Naive thymus-derived CD4-positive, alpha-beta T cell (primary cell): ENCODE measurements at regions not wholly inside any gene's neighbourhood (a gene's known extent, or its start where the extent isn't known, plus 50 kb on each side); places are given as distances from the start of the nearest gene placed in this dataset.

ENCODE experiments used
- ATAC-seq: fragments of 150-1000 bp; cut with Tn5 transposase; 2 replicates; pipeline ENCODE4 v1.10.0; 2021; ENCODE audit warnings: mild to moderate bottlenecking, moderate library complexity
- CTCF ChIA-PET: fragments of 350-600 bp; sonication (Branson Sonifier 250); formaldehyde crosslinking; loops from one replicate; lab custom pipeline; 2021; ENCODE audit warnings: antibody characterized with exemption; lab: Charles Lee
- POLR2A ChIA-PET: fragments of 350-600 bp; sonication (Branson Sonifier 250); formaldehyde crosslinking; loops from one replicate; lab custom pipeline; 2021; ENCODE audit warnings: antibody characterized with exemption, inconsistent platforms; lab: Charles Lee
- DNase-seq, 9 donors: peaks; one replicate each; pipeline versions ENCODE4 v3.0.0 to v3.0.0-alpha.2; 2020 to 2022; ENCODE audit warnings: mixed read lengths in 1 of 9
- H3K27ac ChIP-seq: one replicate; pipeline ENCODE4 v1.7.0; 2013; ENCODE audit warnings: mild to moderate bottlenecking, low read depth, low read length, moderate library complexity
- H3K27me3 ChIP-seq, 2 donors: one replicate each; pipeline ENCODE4 v1.7.0; 2013; ENCODE audit warnings: low read length in 2 of 2, mild to moderate bottlenecking in 2 of 2, moderate library complexity in 2 of 2; ENCODE audit not compliant: control insufficient read depth in 2 of 2, insufficient read depth in 2 of 2
- H3K36me3 ChIP-seq, 3 experiments: 1 replicate in 2 of 3; 2 replicates in 1 of 3; pipeline ENCODE4 v1.7.0; 2013; ENCODE audit warnings: low read length in 3 of 3, mild to moderate bottlenecking in 3 of 3, moderate library complexity in 1 of 3; ENCODE audit not compliant: insufficient read depth in 3 of 3, control insufficient read depth in 2 of 3
- H3K4me1 ChIP-seq, 2 donors: one replicate each; pipeline ENCODE4 v1.7.0; 2013; ENCODE audit warnings: low read length in 2 of 2, mild to moderate bottlenecking in 2 of 2, moderate library complexity in 1 of 2; ENCODE audit not compliant: control insufficient read depth in 2 of 2, insufficient read depth in 2 of 2
- H3K4me3 ChIP-seq: 2 replicates; pipeline ENCODE4 v1.7.0; 2013; ENCODE audit warnings: mild to moderate bottlenecking, low read length
- H3K9me3 ChIP-seq, 3 experiments: 1 replicate in 2 of 3; 2 replicates in 1 of 3; pipeline ENCODE4 v1.7.0; 2013; ENCODE audit warnings: low read length in 3 of 3; ENCODE audit not compliant: control insufficient read depth in 2 of 3
- H3K27ac Mint-ChIP-seq, 9 donors: one replicate each; pipeline ENCODE4 v1.8.0; 2020 to 2022; ENCODE audit warnings: mixed read lengths in 9 of 9, mild to moderate bottlenecking in 8 of 9, moderate library complexity in 5 of 9, inconsistent platforms in 2 of 9
- H3K27me3 Mint-ChIP-seq, 5 donors: one replicate each; pipeline ENCODE4 v1.8.0; 2021 to 2022; ENCODE audit warnings: mixed read lengths in 5 of 5, mild to moderate bottlenecking in 1 of 5
- H3K36me3 Mint-ChIP-seq, 5 donors: one replicate each; pipeline ENCODE4 v1.8.0; 2020 to 2022; ENCODE audit warnings: mixed read lengths in 5 of 5, mild to moderate bottlenecking in 3 of 5, inconsistent platforms in 1 of 5
- H3K4me1 Mint-ChIP-seq, 7 donors: one replicate each; pipeline ENCODE4 v1.8.0; 2020 to 2022; ENCODE audit warnings: mixed read lengths in 7 of 7, mild to moderate bottlenecking in 3 of 7, inconsistent platforms in 1 of 7
- H3K4me3 Mint-ChIP-seq, 10 donors: one replicate each; pipeline ENCODE4 v1.8.0; 2020 to 2022; ENCODE audit warnings: mild to moderate bottlenecking in 10 of 10, mixed read lengths in 10 of 10, moderate library complexity in 6 of 10, inconsistent platforms in 2 of 10
- H3K9me3 Mint-ChIP-seq, 11 donors: one replicate each; pipeline ENCODE4 v1.8.0; 2020 to 2022; ENCODE audit warnings: mixed read lengths in 11 of 11, mild to moderate bottlenecking in 4 of 11, inconsistent platforms in 1 of 11, moderate library complexity in 1 of 11
- intact Hi-C, 2 donors: fragments of 100-400 bp; cut with micrococcal nuclease; formaldehyde crosslinking; loops; one replicate each; pipeline ENCODE4 v1.15.1; 2023

- Histone ChIP-seq H3K4me1 (no peaks in the 10 kb centered on the region), H3K27me3 (no peaks in the 10 kb centered on the region), H3K27ac (no peak overlapping the region), H3K36me3 (no peaks in the 10 kb centered on the region), H3K9me3 (no peaks in the 10 kb centered on the region), H3K4me3 (no peak overlapping the region)
- no peaks in the 10 kb centered on the region for H3K27me3 Mint-ChIP-seq
- DNase-seq (no peak), ATAC-seq (no peak)
- H3K4me1 Mint-ChIP-seq: no peaks in the 10 kb centered on the region
- CTCF ChIA-PET: no interaction called here
- no peaks in the 10 kb centered on the region for H3K36me3 Mint-ChIP-seq
- no peak overlapping the region for H3K4me3 Mint-ChIP-seq
- POLR2A ChIA-PET: no interaction called here
- intact Hi-C loops: no loop called here
- no peak overlapping the region for H3K27ac Mint-ChIP-seq
- peaks cover 0 to 7% (median 0%) of the 10 kb centered on the region in 11 donors for H3K9me3 Mint-ChIP-seq
Measured at GRCh38 chr6:113141901-113142300, 715.2 kb upstream of the MARCKS start.

- Histone ChIP-seq H3K4me1 (no peaks in the 10 kb centered on the region), H3K27ac (no peak overlapping the region), H3K9me3 (no peaks in the 10 kb centered on the region), H3K36me3 (no peaks in the 10 kb centered on the region), H3K27me3 (no peaks in the 10 kb centered on the region), H3K4me3 (no peak overlapping the region)
- POLR2A ChIA-PET: no interaction called here
- no peak overlapping the region for H3K4me3 Mint-ChIP-seq
- no peaks in the 10 kb centered on the region for H3K36me3 Mint-ChIP-seq
- H3K27ac Mint-ChIP-seq: no peak overlapping the region
- no peaks in the 10 kb centered on the region for H3K4me1 Mint-ChIP-seq
- CTCF ChIA-PET: no interaction called here
- intact Hi-C loops: no loop called here
- H3K27me3 Mint-ChIP-seq: no peaks in the 10 kb centered on the region
- no peak for ATAC-seq
- H3K9me3 Mint-ChIP-seq: peaks cover 0 to 7% (median 0%) of the 10 kb centered on the region in 11 donors
- no peak for DNase-seq
Measured at GRCh38 chr6:113142671-113143174, 714.4 kb upstream of the MARCKS start.

GRCh38 chr6:113143206-113143605 is 713.9 kb upstream of the MARCKS start:
- Histone ChIP-seq H3K27me3 (no peaks in the 10 kb centered on the region), H3K4me1 (no peaks in the 10 kb centered on the region), H3K36me3 (no peaks in the 10 kb centered on the region), H3K27ac (no peak overlapping the region), H3K9me3 (no peaks in the 10 kb centered on the region), H3K4me3 (no peak overlapping the region)
- H3K4me3 Mint-ChIP-seq: no peak overlapping the region
- POLR2A ChIA-PET: no interaction called here
- intact Hi-C loops: no loop called here
- no peak overlapping the region for H3K27ac Mint-ChIP-seq
- DNase-seq (no peak), ATAC-seq (no peak)
- H3K4me1 Mint-ChIP-seq: no peaks in the 10 kb centered on the region
- no peaks in the 10 kb centered on the region for H3K36me3 Mint-ChIP-seq
- H3K9me3 Mint-ChIP-seq: peaks cover 0 to 7% (median 0%) of the 10 kb centered on the region in 11 donors
- CTCF ChIA-PET: no interaction called here
- no peaks in the 10 kb centered on the region for H3K27me3 Mint-ChIP-seq

- POLR2A ChIA-PET: no interaction called here
- ATAC-seq (no peak), DNase-seq (no peak)
- no peaks in the 10 kb centered on the region for H3K36me3 ChIP-seq
- Mint-ChIP-seq H3K9me3 (peaks cover 0 to 7% (median 0%) of the 10 kb centered on the region in 11 donors), H3K4me3 (no peak overlapping the region), H3K27ac (no peak overlapping the region), H3K4me1 (no peaks in the 10 kb centered on the region), H3K36me3 (no peaks in the 10 kb centered on the region), H3K27me3 (no peaks in the 10 kb centered on the region)
- intact Hi-C loops: no loop called here
- no peaks in the 10 kb centered on the region for H3K27me3 ChIP-seq
- CTCF ChIA-PET: no interaction called here
- H3K4me1 ChIP-seq: no peaks in the 10 kb centered on the region
- H3K27ac ChIP-seq: no peak overlapping the region
- H3K4me3 ChIP-seq: no peak overlapping the region
- no peaks in the 10 kb centered on the region for H3K9me3 ChIP-seq
Measured at GRCh38 chr6:113144117-113144516, 713.0 kb upstream of the MARCKS start.

- ChIA-PET POLR2A (no interaction called here), CTCF (no interaction called here)
- H3K4me1 ChIP-seq: no peaks in the 10 kb centered on the region
- no peaks in the 10 kb centered on the region for H3K27me3 Mint-ChIP-seq
- H3K4me3 ChIP-seq: no peak overlapping the region
- no peaks in the 10 kb centered on the region for H3K9me3 ChIP-seq
- H3K27me3 ChIP-seq: no peaks in the 10 kb centered on the region
- ATAC-seq (no peak), DNase-seq (no peak)
- H3K4me3 Mint-ChIP-seq: no peak overlapping the region
- intact Hi-C loops: no loop called here
- H3K36me3 Mint-ChIP-seq: no peaks in the 10 kb centered on the region
- no peaks in the 10 kb centered on the region for H3K36me3 ChIP-seq
- no peak overlapping the region for H3K27ac ChIP-seq
- no peaks in the 10 kb centered on the region for H3K4me1 Mint-ChIP-seq
- H3K27ac Mint-ChIP-seq: no peak overlapping the region
- peaks cover 0 to 4% (median 0%) of the 10 kb centered on the region in 11 donors for H3K9me3 Mint-ChIP-seq
Measured at GRCh38 chr6:113146878-113147277, 710.3 kb upstream of the MARCKS start.

GRCh38 chr6:113147544-113147943 is 709.6 kb upstream of the MARCKS start:
- no peaks in the 10 kb centered on the region for H3K4me1 ChIP-seq
- H3K9me3 Mint-ChIP-seq: peaks cover 0 to 3% (median 0%) of the 10 kb centered on the region in 11 donors
- ATAC-seq: no peak
- no peaks in the 10 kb centered on the region for H3K36me3 ChIP-seq
- no peaks in the 10 kb centered on the region for H3K4me1 Mint-ChIP-seq
- no peaks in the 10 kb centered on the region for H3K9me3 ChIP-seq
- no peaks in the 10 kb centered on the region for H3K27me3 ChIP-seq
- no peak overlapping the region for H3K27ac Mint-ChIP-seq
- H3K27ac ChIP-seq: no peak overlapping the region
- intact Hi-C loops: no loop called here
- no peaks in the 10 kb centered on the region for H3K27me3 Mint-ChIP-seq
- ChIA-PET POLR2A (no interaction called here), CTCF (no interaction called here)
- no peak overlapping the region for H3K4me3 ChIP-seq
- H3K36me3 Mint-ChIP-seq: no peaks in the 10 kb centered on the region
- DNase-seq: no peak
- H3K4me3 Mint-ChIP-seq: no peak overlapping the region

- no peaks in the 10 kb centered on the region for H3K36me3 Mint-ChIP-seq
- no peak overlapping the region for H3K27ac Mint-ChIP-seq
- H3K9me3 ChIP-seq: no peaks in the 10 kb centered on the region
- H3K4me1 Mint-ChIP-seq: no peaks in the 10 kb centered on the region
- ATAC-seq: no peak
- intact Hi-C loops: no loop called here
- H3K4me3 ChIP-seq: no peak overlapping the region
- DNase-seq: no peak
- ChIA-PET CTCF (no interaction called here), POLR2A (no interaction called here)
- no peaks in the 10 kb centered on the region for H3K27me3 ChIP-seq
- H3K36me3 ChIP-seq: no peaks in the 10 kb centered on the region
- H3K4me3 Mint-ChIP-seq: no peak overlapping the region
- H3K27me3 Mint-ChIP-seq: no peaks in the 10 kb centered on the region
- H3K9me3 Mint-ChIP-seq: peaks cover 0 to 3% (median 0%) of the 10 kb centered on the region in 11 donors
- no peaks in the 10 kb centered on the region for H3K4me1 ChIP-seq
- H3K27ac ChIP-seq: no peak overlapping the region
Measured at GRCh38 chr6:113148566-113148965, 708.6 kb upstream of the MARCKS start.
